K562 (cell line): ENCODE measurements at regions not wholly inside any gene's neighbourhood (a gene's known extent, or its start where the extent isn't known, plus 50 kb on each side); places are given as distances from the start of the nearest gene placed in this dataset.

Source experiments
- CSDE1 ChIP-seq, 2 experiments: fragments of 450-650 bp; IDR thresholded peaks; 2 replicates each; pipeline ENCODE4 v1.6.1; 2016; ENCODE audit warnings: mild to moderate bottlenecking in 1 of 2
- EHMT2 ChIP-seq: fragments of 450-650 bp; IDR thresholded peaks from 2 replicates; pipeline ENCODE4 v1.6.1; 2018; ENCODE audit warnings: antibody characterized with exemption
- KLF6 ChIP-seq: fragments of 250-450 bp; sonication (Bioruptor Pico); IDR thresholded peaks from 2 replicates; pipeline ENCODE4 v1.4.0; 2020; ENCODE audit warnings: mild to moderate bottlenecking, moderate library complexity, borderline replicate concordance
- NCOR1 ChIP-seq: fragments of 450-650 bp; IDR thresholded peaks from 2 replicates; pipeline ENCODE4 v1.6.1; 2016; ENCODE audit warnings: mild to moderate bottlenecking, moderate library complexity
- NR2C1 ChIP-seq, 2 experiments: fragments of 450-650 bp; IDR thresholded peaks; 2 replicates each; pipeline ENCODE4 v1.6.1; 2017; ENCODE audit warnings: mild to moderate bottlenecking in 2 of 2, antibody characterized with exemption in 1 of 2, inconsistent platforms in 1 of 2, missing compliant biosample characterization in 1 of 2, missing genetic modification characterization in 1 of 2
- POLR2A ChIP-seq: fragments of 450-650 bp; conservative IDR thresholded peaks from 2 replicates; pipeline ENCODE4 v1.6.1; 2016
- SMAD3 ChIP-seq: fragments of 450-650 bp; formaldehyde crosslinking; conservative IDR thresholded peaks from 2 replicates; pipeline ENCODE4 v1.4.0; 2020; ENCODE audit warnings: mild to moderate bottlenecking
- SPI1 ChIP-seq: IDR thresholded peaks from 2 replicates; pipeline ENCODE4 v1.6.1; 2011; ENCODE audit warnings: low read depth, low read length, control low read depth, borderline replicate concordance
- SRSF1 ChIP-seq: fragments of 200-400 bp; formaldehyde crosslinking; IDR thresholded peaks from 2 replicates; pipeline ENCODE4 v1.6.1; 2017; ENCODE audit warnings: mild to moderate bottlenecking, low read depth, low read length, moderate library complexity
- ZBTB40 ChIP-seq, 2 experiments: fragments of 450-650 bp in 1 of 2; sonication (generic) in 1 of 2; formaldehyde crosslinking in 1 of 2; IDR thresholded peaks; 2 replicates each; pipeline versions ENCODE4 v1.7.1 to v1.9.0; 2016 to 2022; ENCODE audit warnings: inconsistent platforms in 1 of 2, mild to moderate bottlenecking in 1 of 2, missing genetic modification reagents in 1 of 2
- ZBTB49 ChIP-seq: sonication (generic); formaldehyde crosslinking; IDR thresholded peaks from 2 replicates; pipeline ENCODE4 v1.8.0; 2022; ENCODE audit warnings: missing genetic modification reagents, mild to moderate bottlenecking, borderline replicate concordance
- ZZZ3 ChIP-seq: fragments of 450-650 bp; IDR thresholded peaks from 2 replicates; pipeline ENCODE4 v1.6.1; 2016; ENCODE audit warnings: antibody characterized with exemption, mild to moderate bottlenecking, moderate library complexity
- TF ChIP-seq, protein P1 (sequence below): IDR thresholded peaks from 2 replicates; pipeline ENCODE4 v1.6.1; 2016; ENCODE audit warnings: missing genetic modification characterization, missing compliant biosample characterization
- TF ChIP-seq, protein P2 (sequence below): fragments of 450-650 bp; formaldehyde crosslinking; IDR thresholded peaks from 2 replicates; pipeline ENCODE4 v1.4.0; 2022; ENCODE audit warnings: missing genetic modification characterization

- no peak for TF ChIP-seq NR2C1 (IDR thresholded peaks at IDR 0.05)
- TF ChIP-seq NR2C1 (tag; IDR thresholded peaks at IDR 0.05) = no peak
- TF ChIP-seq ZBTB40 (IDR thresholded peaks at IDR 0.05) = no peak
- no peak for TF ChIP-seq ZBTB40 (CRISPR knock-in tag; IDR thresholded peaks at IDR 0.05)
- no peak for TF ChIP-seq POLR2A
- TF ChIP-seq, protein P1, sequence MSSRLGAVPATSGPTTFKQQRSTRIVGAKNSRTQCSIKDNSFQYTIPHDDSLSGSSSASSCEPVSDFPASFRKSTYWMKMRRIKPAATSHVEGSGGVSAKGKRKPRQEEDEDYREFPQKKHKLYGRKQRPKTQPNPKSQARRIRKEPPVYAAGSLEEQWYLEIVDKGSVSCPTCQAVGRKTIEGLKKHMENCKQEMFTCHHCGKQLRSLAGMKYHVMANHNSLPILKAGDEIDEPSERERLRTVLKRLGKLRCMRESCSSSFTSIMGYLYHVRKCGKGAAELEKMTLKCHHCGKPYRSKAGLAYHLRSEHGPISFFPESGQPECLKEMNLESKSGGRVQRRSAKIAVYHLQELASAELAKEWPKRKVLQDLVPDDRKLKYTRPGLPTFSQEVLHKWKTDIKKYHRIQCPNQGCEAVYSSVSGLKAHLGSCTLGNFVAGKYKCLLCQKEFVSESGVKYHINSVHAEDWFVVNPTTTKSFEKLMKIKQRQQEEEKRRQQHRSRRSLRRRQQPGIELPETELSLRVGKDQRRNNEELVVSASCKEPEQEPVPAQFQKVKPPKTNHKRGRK = no peak
- no peak for TF ChIP-seq KLF6 (CRISPR knock-in tag)
- no peak for TF ChIP-seq NCOR1
- TF ChIP-seq CSDE1 (IDR thresholded peaks at IDR 0.05) = no peak
- TF ChIP-seq SPI1 = no peak
- no peak for TF ChIP-seq EHMT2
- no peak for TF ChIP-seq ZZZ3
- TF ChIP-seq, protein P2, sequence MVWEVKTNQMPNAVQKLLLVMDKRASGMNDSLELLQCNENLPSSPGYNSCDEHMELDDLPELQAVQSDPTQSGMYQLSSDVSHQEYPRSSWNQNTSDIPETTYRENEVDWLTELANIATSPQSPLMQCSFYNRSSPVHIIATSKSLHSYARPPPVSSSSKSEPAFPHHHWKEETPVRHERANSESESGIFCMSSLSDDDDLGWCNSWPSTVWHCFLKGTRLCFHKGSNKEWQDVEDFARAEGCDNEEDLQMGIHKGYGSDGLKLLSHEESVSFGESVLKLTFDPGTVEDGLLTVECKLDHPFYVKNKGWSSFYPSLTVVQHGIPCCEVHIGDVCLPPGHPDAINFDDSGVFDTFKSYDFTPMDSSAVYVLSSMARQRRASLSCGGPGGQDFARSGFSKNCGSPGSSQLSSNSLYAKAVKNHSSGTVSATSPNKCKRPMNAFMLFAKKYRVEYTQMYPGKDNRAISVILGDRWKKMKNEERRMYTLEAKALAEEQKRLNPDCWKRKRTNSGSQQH = no peak
- TF ChIP-seq SMAD3 = no peak
- TF ChIP-seq ZBTB49 (CRISPR knock-in tag) = no peak
- TF ChIP-seq SRSF1 = no peak
Measured at GRCh38 chr2:22701561-22702160, 683.3 kb upstream of the KLHL29 start.
